ENCODE measurements at regions not wholly inside any gene's neighbourhood (a gene's known extent, or its start where the extent isn't known, plus 50 kb on each side); places are given as distances from the start of the nearest gene placed in this dataset.

DNA sequence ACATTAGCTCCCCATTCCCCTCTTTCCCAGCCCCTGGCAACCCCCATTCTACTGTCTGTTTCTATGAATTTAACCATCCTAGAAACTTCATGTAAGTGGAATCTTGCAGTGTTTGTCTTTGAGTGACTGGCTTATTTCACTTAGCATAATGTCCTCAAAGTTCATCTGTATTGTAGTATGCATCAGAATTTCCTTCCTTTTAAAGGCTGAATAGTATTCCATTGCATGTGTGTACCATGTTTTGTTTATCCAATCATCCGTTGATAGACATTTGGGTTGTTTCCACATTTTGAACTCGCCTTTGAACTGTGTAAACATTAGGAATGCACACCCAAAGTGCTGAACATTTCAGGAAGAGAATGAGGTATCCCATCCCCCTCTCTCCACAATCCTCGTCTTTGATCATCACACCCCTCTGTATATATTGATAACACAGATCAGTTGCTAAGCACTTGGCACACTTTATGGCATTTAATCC lies 56.4 kb upstream of the PLAC1 start:
- intact Hi-C loops (cut with micrococcal nuclease; ENCODE audit: unreplicated experiment) = no loop called here
- CTCF ChIA-PET = no interaction called here
- BruUV-seq (replicated peaks) = no TSS peak

DNA sequence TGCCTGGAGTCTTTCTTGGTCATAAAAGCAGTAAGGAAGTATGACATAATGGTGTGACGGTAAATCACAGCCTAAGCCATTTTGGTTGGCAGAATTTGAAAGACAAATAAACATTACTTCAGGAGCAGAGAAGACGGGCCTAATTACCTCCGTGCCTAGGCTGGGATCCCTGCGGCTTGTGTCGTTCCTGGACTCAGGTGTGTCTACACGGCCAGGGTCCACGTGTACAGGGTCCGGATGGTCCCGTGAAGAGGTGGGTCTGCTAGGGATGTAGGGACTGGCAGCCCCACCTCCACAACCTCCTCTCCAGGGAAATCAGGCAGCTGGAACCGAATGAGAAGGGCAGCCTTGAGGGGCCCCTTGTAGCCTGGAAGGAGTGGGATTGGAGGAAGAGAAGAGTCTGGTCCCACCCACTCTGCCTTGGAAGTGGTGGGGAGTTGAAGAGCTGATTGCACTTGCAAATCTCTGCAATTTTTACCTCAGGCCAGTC lies 55.4 kb upstream of the PLAC1 start:
- H3K27me3 ChIP-seq (replicated peaks; ENCODE audit: insufficient read depth, low read depth, low read length, poor library complexity) = no peaks in the 10 kb centered on the region
- POLR2A ChIA-PET (ENCODE audit: low non-redundant PET) = no interaction called here
- intact Hi-C loops (cut with micrococcal nuclease; ENCODE audit: unreplicated experiment) = no loop called here
- H3K9me3 ChIP-seq (ENCODE audit: low read depth, low read length, poor library complexity, severe bottlenecking) = no peaks in the 10 kb centered on the region
- TF ChIP-seq, protein P1, sequence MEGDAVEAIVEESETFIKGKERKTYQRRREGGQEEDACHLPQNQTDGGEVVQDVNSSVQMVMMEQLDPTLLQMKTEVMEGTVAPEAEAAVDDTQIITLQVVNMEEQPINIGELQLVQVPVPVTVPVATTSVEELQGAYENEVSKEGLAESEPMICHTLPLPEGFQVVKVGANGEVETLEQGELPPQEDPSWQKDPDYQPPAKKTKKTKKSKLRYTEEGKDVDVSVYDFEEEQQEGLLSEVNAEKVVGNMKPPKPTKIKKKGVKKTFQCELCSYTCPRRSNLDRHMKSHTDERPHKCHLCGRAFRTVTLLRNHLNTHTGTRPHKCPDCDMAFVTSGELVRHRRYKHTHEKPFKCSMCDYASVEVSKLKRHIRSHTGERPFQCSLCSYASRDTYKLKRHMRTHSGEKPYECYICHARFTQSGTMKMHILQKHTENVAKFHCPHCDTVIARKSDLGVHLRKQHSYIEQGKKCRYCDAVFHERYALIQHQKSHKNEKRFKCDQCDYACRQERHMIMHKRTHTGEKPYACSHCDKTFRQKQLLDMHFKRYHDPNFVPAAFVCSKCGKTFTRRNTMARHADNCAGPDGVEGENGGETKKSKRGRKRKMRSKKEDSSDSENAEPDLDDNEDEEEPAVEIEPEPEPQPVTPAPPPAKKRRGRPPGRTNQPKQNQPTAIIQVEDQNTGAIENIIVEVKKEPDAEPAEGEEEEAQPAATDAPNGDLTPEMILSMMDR (conservative IDR thresholded peaks at IDR 0.05; ENCODE audit: low read depth, low read length) = no peak
- TF ChIP-seq EZH2 (IDR thresholded peaks at IDR 0.05; ENCODE audit: borderline replicate concordance, low read depth, low read length, poor library complexity, severe bottlenecking) = no peak
- no TSS peak for BruUV-seq (replicated peaks)
- no peaks in the 10 kb centered on the region for H3K4me1 ChIP-seq (ENCODE audit: insufficient read depth, low read length, poor library complexity, severe bottlenecking)
- CTCF ChIA-PET = no interaction called here
- H3K4me3 ChIP-seq (ENCODE audit: low read depth, low read length, poor library complexity, severe bottlenecking) = no peak overlapping the region
- DNase-seq (ENCODE audit: low spot score) = no peak
- H3K36me3 ChIP-seq (ENCODE audit: insufficient read depth, low read length, poor library complexity, severe bottlenecking) = no peaks in the 10 kb centered on the region
- no peak overlapping the region for H3K27ac ChIP-seq (ENCODE audit: low read depth, low read length, poor library complexity, severe bottlenecking)

More for the DNA sequence above, 56.4 kb upstream of the PLAC1 start:
- Histone ChIP-seq H3K4me1 (ENCODE audit: insufficient read depth, low read length, poor library complexity, severe bottlenecking) (no peaks in the 10 kb centered on the region), H3K27ac (ENCODE audit: low read depth, low read length, poor library complexity, severe bottlenecking) (no peak overlapping the region), H3K36me3 (ENCODE audit: insufficient read depth, low read length, poor library complexity, severe bottlenecking) (no peaks in the 10 kb centered on the region), H3K9me3 (ENCODE audit: low read depth, low read length, poor library complexity, severe bottlenecking) (no peaks in the 10 kb centered on the region), H3K27me3 (replicated peaks; ENCODE audit: insufficient read depth, low read depth, low read length, poor library complexity) (no peaks in the 10 kb centered on the region), H3K4me3 (ENCODE audit: low read depth, low read length, poor library complexity, severe bottlenecking) (no peak overlapping the region)
- no peak for DNase-seq (ENCODE audit: low spot score)
- no peak for TF ChIP-seq EZH2 (IDR thresholded peaks at IDR 0.05; ENCODE audit: borderline replicate concordance, low read depth, low read length, poor library complexity, severe bottlenecking)
- TF ChIP-seq, protein P1 (conservative IDR thresholded peaks at IDR 0.05; ENCODE audit: low read depth, low read length) = no peak
- POLR2A ChIA-PET (ENCODE audit: low non-redundant PET) = no interaction called here

DNA sequence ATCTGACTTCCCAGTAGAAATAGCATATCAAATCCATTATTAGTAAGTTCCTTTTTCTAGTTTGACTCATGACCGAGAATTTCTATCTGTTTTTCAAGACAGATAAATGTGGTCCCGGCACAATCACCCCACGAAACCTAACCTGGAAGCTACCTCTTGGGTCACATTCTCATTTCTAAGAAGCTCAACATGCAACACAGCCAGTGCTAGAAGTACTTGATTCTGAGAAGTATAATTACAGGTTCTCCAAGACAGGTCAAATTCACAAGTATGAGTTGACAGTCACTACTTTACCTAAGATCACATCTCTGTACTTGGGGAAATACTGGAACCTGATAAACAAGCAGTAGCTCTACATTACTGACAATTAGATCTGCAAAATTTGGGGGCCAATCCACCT lies 54.0 kb upstream of the PLAC1 start:
- intact Hi-C loops (cut with micrococcal nuclease; ENCODE audit: unreplicated experiment) = no loop called here
- POLR2A ChIA-PET (ENCODE audit: low non-redundant PET) = no interaction called here
- H3K4me1 ChIP-seq (ENCODE audit: insufficient read depth, low read length, poor library complexity, severe bottlenecking) = no peaks in the 10 kb centered on the region
- no peaks in the 10 kb centered on the region for H3K27me3 ChIP-seq (replicated peaks; ENCODE audit: insufficient read depth, low read depth, low read length, poor library complexity)
- BruUV-seq (replicated peaks) = no TSS peak
- TF ChIP-seq, protein P1 (conservative IDR thresholded peaks at IDR 0.05; ENCODE audit: low read depth, low read length) = no peak
- no peak for TF ChIP-seq EZH2 (IDR thresholded peaks at IDR 0.05; ENCODE audit: borderline replicate concordance, low read depth, low read length, poor library complexity, severe bottlenecking)
- no peak overlapping the region for H3K4me3 ChIP-seq (ENCODE audit: low read depth, low read length, poor library complexity, severe bottlenecking)
- CTCF ChIA-PET = no interaction called here
- DNase-seq (ENCODE audit: low spot score) = no peak
- no peaks in the 10 kb centered on the region for H3K36me3 ChIP-seq (ENCODE audit: insufficient read depth, low read length, poor library complexity, severe bottlenecking)
- H3K9me3 ChIP-seq (ENCODE audit: low read depth, low read length, poor library complexity, severe bottlenecking) = no peaks in the 10 kb centered on the region
- H3K27ac ChIP-seq (ENCODE audit: low read depth, low read length, poor library complexity, severe bottlenecking) = no peak overlapping the region
